ENCODE measurements at regions not wholly inside any gene's neighbourhood (a gene's known extent, or its start where the extent isn't known, plus 50 kb on each side); places are given as distances from the start of the nearest gene placed in this dataset.
A peak's percentile ranks its signal among the peaks of the same experiment; 100 is the strongest.

- no peak for DNase-seq
Measured at GRCh38 chr12:87930033-87930432, 99.2 kb downstream of the C12orf50 start.

GRCh38 chr12:87929346-87929745 is 99.9 kb downstream of the C12orf50 start:
- DNase-seq: no peak

GRCh38 chr12:87928031-87928430 is 101.2 kb downstream of the C12orf50 start:
- no peak for DNase-seq

- no peak for DNase-seq
Measured at GRCh38 chr12:87925021-87925420, 104.2 kb downstream of the C12orf50 start.

GRCh38 chr12:87924149-87924548 is 105.1 kb downstream of the C12orf50 start:
- no peak for DNase-seq

GRCh38 chr12:87923361-87923760 is 105.8 kb downstream of the C12orf50 start:
- no peak for DNase-seq

GRCh38 chr12:87922736-87923135 is 106.5 kb downstream of the C12orf50 start:
- no peak for DNase-seq

GRCh38 chr12:87921621-87922020 is 107.6 kb downstream of the C12orf50 start:
- DNase-seq: no peak

- DNase-seq: peak; percentile 84 to 87
Measured at GRCh38 chr12:87920139-87920538, 109.1 kb downstream of the C12orf50 start.

- DNase-seq: no peak
Measured at GRCh38 chr12:87901457-87901856, 127.7 kb downstream of the C12orf50 start.

GRCh38 chr12:87897662-87898061 is 131.5 kb downstream of the C12orf50 start:
- DNase-seq: no peak

GRCh38 chr12:87883806-87884205 is 145.4 kb downstream of the C12orf50 start:
- DNase-seq: no peak

GRCh38 chr12:87879141-87879540 is 150.1 kb downstream of the C12orf50 start:
- no peak for DNase-seq

- DNase-seq: no peak
Measured at GRCh38 chr12:87870493-87871460, 158.4 kb downstream of the C12orf50 start.

GRCh38 chr12:87870061-87870460 is 159.1 kb downstream of the C12orf50 start:
- no peak for DNase-seq

GRCh38 chr12:87866578-87867292 is 162.5 kb downstream of the C12orf50 start:
- DNase-seq: peak in 1 of 2 experiments; percentile 15

- no peak for DNase-seq
Measured at GRCh38 chr12:87861791-87862190, 167.4 kb downstream of the C12orf50 start.

GRCh38 chr12:87853448-87854003 is 175.7 kb downstream of the C12orf50 start:
- peak in 1 of 2 experiments; percentile 55 for DNase-seq

- DNase-seq: no peak
Measured at GRCh38 chr12:87849074-87849473, 180.1 kb downstream of the C12orf50 start.

- DNase-seq: peak; percentile 15 to 62
Measured at GRCh38 chr12:87848248-87848868, 180.8 kb downstream of the C12orf50 start.

- DNase-seq: peak in 1 of 2 experiments; percentile 1
Measured at GRCh38 chr12:87847147-87847546, 182.1 kb downstream of the C12orf50 start.

- DNase-seq: no peak
Measured at GRCh38 chr12:87846045-87846444, 183.2 kb downstream of the C12orf50 start.

- DNase-seq: no peak
Measured at GRCh38 chr12:87841935-87842334, 187.3 kb downstream of the C12orf50 start.
